GM23248 (cell line): ENCODE measurements at regions not wholly inside any gene's neighbourhood (a gene's known extent, or its start where the extent isn't known, plus 50 kb on each side); places are given as distances from the start of the nearest gene placed in this dataset.

Source experiments
- EZH2 ChIP-seq: fragments of 200-600 bp; sonication (generic); IDR thresholded peaks from 2 replicates; pipeline ENCODE4 v1.6.1; 2018; ENCODE audit warnings: antibody characterized with exemption, mild to moderate bottlenecking; ENCODE audit not compliant: insufficient read depth, poor library complexity, severe bottlenecking
- EZH2phosphoT487 ChIP-seq: fragments of 200-600 bp; sonication (generic); IDR thresholded peaks from 2 replicates; pipeline ENCODE4 v1.6.1; 2018; ENCODE audit warnings: antibody characterized with exemption, moderate library complexity, mild to moderate bottlenecking, low read depth; ENCODE audit not compliant: insufficient read depth

DNA sequence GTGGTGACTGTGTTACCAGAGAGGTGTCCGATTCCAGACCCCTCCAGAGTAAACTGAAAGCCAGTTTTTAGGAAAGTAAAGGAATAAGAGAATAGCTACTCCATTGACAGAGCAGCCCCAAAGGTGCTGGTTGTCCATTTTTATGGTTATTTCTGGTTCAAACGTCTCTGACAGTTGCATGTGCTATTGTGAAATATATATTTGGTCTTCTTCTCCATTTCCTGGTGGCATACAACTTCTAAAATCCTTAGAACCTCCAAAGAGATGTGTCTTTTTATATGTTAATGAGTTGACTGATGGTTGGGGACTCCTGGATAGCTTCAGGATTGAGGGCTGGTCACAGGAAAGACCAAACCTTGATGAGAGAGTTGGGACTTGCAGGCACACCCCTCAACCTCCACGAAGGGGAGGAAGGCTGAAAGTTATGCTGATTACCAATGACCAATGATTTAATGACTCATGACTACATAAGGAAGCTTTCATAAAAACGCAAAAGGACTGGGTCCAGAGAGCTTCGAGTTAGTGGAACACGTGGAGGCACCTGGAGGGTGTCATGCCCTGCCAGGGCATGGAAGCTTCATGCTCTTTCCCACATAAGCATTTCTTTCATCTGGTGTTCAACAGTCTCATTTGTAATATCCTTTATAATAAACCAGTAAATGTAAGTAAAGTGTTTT lies 100.7 kb downstream of the SLC16A1 start:
- TF ChIP-seq EZH2 (no peak), EZH2phosphoT487 (no peak)
